ENCODE measurements at regions not wholly inside any gene's neighbourhood (a gene's known extent, or its start where the extent isn't known, plus 50 kb on each side); places are given as distances from the start of the nearest gene placed in this dataset.

- no peak for DNase-seq
These were observed 180.6 kb upstream of the GLI2 start for GRCh38 chr2:120555092-120555491.

GRCh38 chr2:120556911-120557310 lies 178.8 kb upstream of the GLI2 start:
- DNase-seq = no peak

GRCh38 chr2:120558847-120559246 lies 176.8 kb upstream of the GLI2 start:
- DNase-seq = no peak

GRCh38 chr2:120559401-120559800 lies 176.3 kb upstream of the GLI2 start:
- no peak for DNase-seq

- DNase-seq = no peak
These were observed 175.3 kb upstream of the GLI2 start for GRCh38 chr2:120560330-120560729.

GRCh38 chr2:120561379-120562035 lies 174.2 kb upstream of the GLI2 start:
- no peak for DNase-seq

- DNase-seq = no peak
These were observed 173.3 kb upstream of the GLI2 start for GRCh38 chr2:120562218-120563005.

GRCh38 chr2:120563616-120564015 lies 172.1 kb upstream of the GLI2 start:
- DNase-seq = no peak

- DNase-seq = no peak
These were observed 171.2 kb upstream of the GLI2 start for GRCh38 chr2:120564213-120565094.

- no peak for DNase-seq
These were observed 170.6 kb upstream of the GLI2 start for GRCh38 chr2:120565095-120565460.

GRCh38 chr2:120565929-120566328 lies 169.7 kb upstream of the GLI2 start:
- DNase-seq = no peak

GRCh38 chr2:120566331-120567035 lies 169.2 kb upstream of the GLI2 start:
- no peak for DNase-seq

- no peak for DNase-seq
These were observed 168.5 kb upstream of the GLI2 start for GRCh38 chr2:120567128-120567527.

GRCh38 chr2:120568089-120568974 lies 167.3 kb upstream of the GLI2 start:
- DNase-seq = no peak

- DNase-seq = no peak
These were observed 166.7 kb upstream of the GLI2 start for GRCh38 chr2:120568975-120569268.

GRCh38 chr2:120570001-120570400 lies 165.7 kb upstream of the GLI2 start:
- DNase-seq = no peak

- no peak for DNase-seq
These were observed 165.1 kb upstream of the GLI2 start for GRCh38 chr2:120570546-120570945.

- DNase-seq = no peak
These were observed 164.5 kb upstream of the GLI2 start for GRCh38 chr2:120571015-120571728.

GRCh38 chr2:120572226-120572625 lies 163.4 kb upstream of the GLI2 start:
- DNase-seq = no peak

- no peak for DNase-seq
These were observed 161.0 kb upstream of the GLI2 start for GRCh38 chr2:120574620-120575019.

GRCh38 chr2:120575966-120576365 lies 159.7 kb upstream of the GLI2 start:
- no peak for DNase-seq

Data from activated T-cell treated with anti-CD3 and anti-CD28 coated beads for 4 hours (primary cell).